GM19238 (cell line): ENCODE measurements at regions not wholly inside any gene's neighbourhood (a gene's known extent, or its start where the extent isn't known, plus 50 kb on each side); places are given as distances from the start of the nearest gene placed in this dataset.
"Not testable (repeated sequence)": the region's sequence is repeated elsewhere in the genome, so short reads cannot be mapped to it uniquely, and the experiment has no call there.

Source experiments
- DNase-seq: peaks from one replicate; pipeline ENCODE4 v3.0.0; 2011; ENCODE audit warnings: low spot score; ENCODE audit not compliant: insufficient read length

DNA sequence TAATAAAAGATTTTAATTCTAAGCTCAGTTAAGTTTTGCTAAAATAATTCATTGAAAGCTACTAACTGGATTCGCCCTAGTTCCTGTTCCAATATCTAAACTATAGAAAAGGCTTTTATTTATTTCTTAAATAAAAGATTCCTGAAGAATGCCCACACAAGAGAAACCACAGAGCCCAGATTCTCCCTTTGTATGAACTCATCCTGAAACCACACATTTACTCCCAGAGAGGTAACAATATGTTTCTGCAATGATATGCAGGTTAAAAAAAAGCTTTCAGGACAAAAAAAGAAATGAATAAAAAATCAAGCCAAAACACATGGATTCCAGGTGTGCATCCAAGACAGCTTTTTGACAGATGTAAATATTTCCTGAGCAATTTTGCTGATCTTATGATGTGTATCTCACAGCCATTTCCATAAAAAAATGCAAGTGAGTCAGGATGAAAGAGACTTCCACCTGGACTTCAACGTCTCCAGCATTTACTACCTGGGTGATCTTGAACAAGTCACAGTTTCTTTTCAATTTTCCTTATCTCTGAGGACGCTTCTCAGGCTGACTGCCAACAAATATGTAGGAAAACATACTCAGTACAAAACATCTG lies 234.4 kb upstream of the FAT1 start:
- no peak for DNase-seq

DNA sequence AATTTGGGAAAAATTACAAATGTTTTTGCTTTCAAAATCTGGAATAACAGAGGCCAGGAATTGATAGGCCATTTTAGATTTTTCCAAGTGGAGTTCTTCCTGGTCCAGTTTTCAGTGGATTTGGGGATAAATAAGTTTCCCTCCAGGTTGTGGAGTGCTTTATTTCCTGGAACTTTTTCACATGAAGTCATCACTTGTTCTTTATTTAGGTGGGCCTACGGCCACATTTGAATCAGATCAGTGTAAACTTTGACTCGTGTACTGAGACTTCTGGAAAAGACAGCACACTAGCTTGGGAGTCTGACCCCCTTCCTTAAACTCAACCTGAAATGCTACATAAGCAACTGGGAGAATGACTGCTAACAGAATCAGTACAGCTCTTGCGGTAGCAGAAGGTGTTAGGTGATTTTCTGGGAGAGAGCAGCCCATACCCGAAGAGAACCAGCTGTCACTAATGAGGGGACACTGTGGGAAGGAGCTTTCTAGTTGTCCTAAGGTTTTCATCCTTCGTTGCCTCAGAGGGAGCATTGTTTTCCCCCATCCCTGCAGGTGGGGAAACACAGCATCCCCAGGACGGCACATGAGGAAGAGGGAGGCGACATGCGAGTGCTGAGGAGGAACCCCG lies 235.2 kb upstream of the FAT1 start:
- DNase-seq = no peak

DNA sequence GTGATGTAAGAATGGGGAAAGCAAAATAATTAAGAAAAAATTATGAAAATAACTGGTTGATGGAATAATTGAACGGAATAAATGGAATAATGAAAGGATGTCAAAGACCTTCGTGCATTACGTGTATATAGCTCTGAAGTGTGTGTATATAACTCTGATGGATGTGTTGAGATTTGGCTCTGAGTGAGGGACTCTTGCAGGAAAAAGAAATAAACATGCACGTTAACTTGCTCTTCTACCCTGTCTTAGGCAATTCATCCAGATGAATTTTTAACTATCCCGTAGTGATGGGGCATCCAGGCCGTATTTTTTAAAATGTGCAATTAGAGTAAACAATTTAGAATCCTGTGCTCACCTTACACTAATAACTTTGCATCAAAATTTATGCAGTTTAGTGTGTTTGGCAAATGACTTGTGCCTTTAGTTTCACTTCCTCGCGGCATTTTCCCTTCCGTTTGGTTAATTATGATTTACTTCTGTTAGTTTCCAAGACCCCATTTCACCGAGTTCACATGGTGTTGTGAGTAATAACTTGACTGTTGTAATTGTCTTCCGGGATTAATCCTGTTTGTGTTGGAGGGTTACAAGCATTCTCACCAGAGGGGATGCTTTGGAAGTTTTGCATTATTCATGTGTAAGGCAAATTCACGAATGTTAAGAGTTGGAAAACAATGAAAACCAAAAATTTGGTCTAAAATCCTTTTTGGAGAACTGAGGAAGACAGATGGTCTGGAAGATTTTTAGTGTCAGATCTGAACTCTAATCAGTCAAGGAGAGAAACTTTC lies 256.5 kb upstream of the FAT1 start:
- no peak for DNase-seq

DNA sequence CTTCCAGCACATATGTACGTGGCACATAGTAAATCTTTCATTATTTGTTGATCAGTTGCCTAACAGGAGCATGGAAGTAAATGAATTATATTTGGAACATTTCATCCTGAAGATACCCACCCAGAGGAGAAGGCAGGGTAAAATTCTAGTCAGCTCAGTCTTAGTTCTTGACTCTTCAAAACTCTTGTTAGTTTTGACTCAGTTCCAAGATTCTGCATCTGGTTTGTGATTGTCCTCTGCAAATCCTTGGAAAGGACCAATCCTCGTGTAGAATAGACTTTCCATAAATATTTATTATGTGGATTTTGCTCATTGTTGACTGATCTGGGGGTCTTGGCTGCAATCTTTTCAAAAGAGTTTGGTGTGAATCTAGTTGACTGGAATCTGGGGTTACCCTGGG lies 257.5 kb upstream of the FAT1 start:
- no peak for DNase-seq

DNA sequence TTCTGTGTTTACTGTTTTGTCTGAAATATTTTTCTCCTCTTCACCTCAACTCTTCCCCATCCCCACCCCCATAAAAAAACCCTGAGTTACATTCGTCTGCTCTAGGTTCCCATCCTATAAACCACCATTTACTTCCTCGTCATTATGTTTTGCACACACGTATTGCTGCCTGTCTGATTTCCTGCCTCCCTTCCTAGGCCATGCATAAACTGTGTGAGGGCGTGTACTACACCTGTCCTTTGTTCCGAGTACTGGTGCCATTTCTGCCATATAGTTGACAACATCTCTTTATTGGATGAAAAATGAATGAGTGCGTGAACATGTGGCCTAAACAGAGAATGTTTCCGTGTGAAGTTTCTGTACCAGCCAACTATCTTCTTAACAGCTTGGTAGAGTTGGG lies 258.5 kb upstream of the FAT1 start:
- DNase-seq = no peak

DNA sequence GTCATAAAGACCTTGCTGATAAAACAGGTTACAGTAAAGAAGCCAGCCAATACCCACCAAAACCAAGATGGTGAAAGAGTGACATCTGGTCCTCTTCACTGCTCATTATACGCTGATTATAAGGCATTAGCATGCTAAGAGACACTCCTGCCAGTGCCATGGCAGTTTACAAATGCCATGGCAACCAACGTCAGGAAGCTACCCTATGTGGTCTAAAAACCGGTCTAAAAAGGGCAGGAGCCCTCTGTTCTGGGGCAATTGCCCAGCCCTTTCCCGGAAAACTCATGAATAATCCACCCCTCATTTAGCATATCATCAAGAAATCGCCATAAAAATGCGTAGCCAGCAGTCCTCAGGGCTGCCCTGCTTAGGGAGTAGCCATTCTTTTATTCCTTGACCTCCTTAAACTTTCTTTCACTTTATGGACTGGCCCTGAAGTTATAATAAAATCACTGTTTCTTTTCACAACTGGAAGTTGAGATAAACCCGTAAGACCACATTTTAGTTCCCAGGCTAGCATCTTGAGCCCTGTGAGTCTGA lies 260.5 kb upstream of the FAT1 start:
- no peak for DNase-seq

DNA sequence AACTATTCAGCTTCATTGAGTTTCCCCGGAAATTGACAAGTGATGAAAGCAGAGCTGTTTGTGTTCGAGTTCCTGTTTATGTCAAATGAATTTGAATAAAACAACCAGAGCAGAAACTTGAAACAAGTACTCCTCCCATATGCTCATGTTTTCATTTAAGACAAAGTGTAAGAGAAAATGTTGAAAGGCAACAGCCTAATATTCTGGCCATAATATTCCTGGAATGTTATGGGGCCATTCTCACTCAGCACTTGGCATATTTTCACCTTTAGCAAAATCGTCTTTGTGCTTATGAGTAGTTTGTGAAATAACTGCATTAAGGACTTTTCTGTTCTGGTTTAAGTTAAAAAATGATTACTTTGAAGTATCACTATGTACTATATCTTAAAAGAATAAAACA lies 276.0 kb upstream of the FAT1 start:
- DNase-seq = no peak

DNA sequence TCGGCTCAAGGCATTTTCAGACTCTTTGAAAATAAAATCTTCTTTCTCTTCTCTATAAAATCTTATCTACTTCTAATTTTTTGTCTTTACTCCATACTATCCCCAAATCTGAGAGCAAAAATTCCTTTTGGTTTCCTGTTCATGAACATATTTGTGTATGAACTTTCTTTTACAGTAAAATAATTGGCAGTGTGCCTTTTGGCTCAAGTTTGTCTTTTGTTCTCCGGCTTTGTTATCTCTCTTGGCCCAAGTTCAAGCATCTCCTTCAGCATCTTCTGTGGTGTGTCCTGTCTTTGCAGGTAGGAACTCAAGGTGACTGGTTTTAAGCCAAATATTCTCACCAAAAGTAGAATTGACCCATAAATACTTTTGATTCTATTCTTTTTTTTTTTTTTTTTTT lies 276.6 kb upstream of the FAT1 start:
- no peak for DNase-seq

DNA sequence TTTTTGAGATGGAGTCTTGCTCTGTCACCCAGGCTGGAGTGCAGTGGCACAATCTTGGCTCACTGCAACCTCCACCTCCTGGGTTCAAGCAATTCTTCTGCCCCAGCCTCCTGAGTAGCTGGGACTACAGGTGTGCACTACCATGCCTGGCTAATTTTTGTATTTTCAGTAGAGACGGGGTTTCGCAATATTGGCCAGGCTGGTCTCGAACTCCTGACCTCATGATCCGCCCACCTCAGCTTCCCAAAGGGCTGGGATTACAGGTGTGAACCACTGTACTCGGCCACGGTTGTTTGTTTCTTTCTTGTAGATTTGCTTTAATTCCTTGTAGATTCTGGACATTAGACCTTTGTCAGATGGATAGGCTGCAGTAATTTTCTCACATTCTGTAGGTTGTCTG lies 278.5 kb upstream of the FAT1 start:
- DNase-seq = not testable (repeated sequence)

DNA sequence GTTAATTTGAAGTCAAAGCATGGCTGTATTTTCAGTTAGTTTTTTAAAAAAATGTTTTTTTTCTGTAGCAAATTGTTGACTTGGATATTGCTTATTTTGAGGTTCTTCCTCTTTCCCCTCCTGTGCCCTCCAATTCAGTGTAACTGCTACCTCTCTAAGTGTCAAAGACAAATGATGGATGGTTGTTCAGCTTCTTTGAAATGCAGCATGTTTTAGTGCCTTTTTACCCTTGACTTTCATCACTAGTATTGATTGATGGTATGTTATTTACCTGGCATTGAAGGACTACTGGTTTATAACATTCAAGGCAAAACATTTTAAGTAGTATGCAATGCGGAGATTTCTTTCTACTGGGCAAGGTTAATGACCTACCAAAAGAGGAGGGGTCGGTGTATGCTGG lies 281.0 kb upstream of the FAT1 start:
- no peak for DNase-seq

DNA sequence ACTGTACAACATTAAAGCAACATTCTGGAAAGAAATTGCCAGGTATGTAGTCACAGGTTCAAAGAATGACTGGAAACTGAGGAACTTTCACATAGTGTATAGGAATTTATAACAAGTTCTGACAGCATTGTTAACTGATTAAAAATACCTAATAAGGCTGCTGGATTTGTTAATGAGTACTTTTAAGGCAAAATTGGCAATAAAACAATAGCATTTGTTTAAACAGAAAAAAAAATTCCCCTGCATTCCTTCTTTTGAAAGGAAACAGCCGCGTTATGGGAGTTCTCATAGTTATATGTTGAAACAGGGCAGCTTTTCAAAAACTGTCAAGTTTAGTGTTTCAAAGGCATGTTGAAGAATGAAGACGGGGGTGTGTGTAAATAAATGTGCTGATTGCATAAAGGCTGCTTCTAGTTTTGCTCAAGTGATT lies 282.5 kb upstream of the FAT1 start:
- DNase-seq = no peak

DNA sequence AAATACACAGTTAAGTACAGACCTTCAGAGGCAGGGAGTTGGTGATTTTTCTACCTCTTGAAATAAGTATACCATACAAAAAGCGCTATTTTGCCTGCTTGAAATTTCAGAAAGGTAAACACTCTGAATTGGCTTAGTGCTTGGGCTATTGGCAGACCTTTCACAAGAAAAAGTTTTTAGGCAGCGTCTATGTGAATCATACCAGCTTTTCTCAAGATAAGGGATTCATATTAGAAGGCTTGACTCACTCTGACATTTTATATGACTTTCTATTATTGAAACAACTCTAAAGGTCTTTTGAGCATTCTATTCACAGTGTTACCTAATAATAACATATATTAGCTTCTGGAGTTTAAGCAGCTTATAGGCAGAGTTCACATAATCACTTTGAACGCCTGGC lies 286.4 kb upstream of the FAT1 start:
- DNase-seq = no peak

DNA sequence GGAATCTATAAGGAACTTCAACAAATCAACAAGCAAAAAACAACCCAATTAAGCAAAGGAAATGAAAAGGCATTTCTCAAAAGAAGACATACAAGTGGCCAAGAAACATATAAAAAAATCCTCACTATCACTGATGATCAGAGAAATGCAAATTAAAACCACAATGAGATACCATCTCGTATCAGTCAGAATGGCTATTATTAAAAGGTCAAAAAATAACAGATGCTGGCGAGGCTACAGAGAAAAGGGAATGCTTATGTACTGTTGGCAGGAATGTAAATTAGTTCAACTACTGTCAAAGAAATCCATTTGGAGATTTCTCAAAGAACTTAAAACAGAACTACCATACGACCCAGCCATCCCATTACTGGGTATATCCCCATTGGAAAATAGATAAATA lies 292.4 kb upstream of the FAT1 start:
- no peak for DNase-seq

DNA sequence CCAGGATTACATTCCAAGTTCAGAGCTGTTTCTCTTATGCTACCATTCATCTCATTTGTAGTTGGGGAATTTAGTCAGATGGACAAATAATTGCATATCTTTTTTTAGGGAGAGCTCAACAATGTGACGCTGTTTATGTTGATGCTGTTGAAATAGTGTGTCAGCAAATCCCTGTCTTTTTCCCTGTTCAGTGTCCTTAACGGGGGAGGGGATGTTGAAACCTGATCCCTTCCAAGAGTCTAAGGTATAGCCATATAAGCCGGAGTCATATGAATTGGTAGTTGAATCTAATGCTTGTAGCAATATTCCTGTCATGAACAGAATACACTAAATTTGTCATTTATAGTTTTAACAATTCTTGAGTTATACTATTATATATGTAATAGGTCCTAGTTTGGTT lies 293.5 kb upstream of the FAT1 start:
- DNase-seq = no peak

DNA sequence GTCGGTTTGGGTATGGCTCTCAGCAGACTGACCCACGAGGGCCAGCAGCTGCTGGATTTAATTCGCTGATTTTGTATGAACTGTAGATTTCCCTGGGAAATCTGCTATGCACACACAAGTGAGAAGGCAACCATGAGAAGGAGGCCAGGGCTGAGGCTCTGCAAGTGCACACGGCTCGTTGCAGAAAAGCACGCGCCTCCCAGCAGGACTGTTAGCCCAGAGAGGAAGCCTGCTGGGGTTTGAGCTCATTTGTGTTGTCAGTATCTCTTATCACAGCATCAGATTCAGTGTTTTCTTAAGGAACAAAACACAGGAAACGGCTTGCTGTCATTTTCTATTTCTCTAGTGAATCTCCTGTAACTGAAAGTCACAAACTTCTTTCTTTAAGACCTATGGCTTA lies 296.2 kb upstream of the FAT1 start:
- no peak for DNase-seq

DNA sequence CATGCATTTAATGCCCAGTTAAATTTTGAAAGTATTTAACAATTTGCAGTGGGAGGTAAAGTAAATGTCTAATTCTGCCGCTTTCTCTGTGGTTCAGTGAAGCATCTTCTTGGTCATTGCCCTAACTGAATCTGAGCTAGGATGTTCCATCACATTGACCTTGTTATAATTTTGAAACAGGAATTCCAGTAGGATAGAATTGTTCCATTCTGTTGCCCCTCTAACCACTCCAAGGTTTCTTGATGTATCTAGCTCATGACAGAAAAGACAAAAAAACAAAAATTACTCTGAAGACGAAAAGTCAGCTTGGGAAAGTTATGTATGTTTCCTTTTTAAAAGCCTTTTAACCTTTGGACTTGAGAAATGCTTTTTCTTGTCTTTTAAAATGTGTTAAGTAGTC lies 297.0 kb upstream of the FAT1 start:
- DNase-seq = no peak

DNA sequence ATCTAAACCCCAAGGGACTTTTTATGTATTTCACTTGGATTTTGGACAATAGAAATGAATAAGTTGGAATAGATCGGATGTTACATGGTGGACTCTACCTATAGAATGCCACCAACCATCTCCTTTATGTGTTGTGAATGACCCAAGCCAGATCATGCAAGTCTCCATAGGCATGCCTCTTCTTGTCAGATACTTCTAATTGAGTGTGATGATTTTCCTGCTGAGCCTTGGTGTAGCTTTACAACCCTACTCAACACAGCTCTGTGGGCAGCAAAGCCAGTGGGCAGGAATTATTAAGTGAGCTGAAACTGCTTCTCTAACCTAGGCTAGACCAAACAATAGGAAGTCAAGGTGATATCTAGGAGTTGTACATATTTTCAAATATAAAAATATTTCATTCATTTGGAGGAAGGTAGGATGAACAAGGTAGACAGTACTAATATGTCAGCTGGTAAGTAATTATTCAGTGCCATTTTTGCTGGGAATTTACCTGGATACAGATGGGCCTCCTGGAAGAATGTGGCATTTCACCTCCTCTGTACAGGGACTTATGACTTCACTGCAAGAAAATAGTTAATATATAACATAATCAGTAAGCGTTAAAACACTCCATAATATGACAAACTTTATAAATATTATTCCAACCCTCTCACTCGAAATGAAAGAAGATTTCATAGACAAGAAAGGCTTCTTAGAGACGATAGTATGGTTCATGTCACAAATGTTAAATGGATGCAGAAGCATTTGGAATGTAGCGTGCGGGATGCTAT lies 298.0 kb upstream of the FAT1 start:
- no peak for DNase-seq

DNA sequence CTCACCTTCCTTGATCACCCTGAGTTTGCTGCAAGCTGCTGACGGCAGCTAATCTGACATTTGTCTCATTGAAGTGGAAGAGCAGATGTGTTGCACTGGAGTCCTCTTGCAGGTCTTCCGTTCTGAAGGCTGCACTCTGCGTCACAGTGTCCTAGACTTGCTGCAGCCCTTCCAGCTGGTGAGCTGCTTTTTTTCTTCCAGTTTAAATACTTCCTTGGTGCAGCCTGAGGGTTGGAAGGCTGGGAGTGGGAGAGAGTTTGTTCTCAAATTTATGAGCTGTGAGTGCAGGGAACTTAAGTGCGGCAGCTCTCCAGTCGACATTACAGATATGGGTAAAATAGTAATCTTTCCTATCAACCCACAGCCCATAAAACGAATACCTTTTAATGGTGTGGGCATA lies 303.6 kb upstream of the FAT1 start:
- DNase-seq = no peak

DNA sequence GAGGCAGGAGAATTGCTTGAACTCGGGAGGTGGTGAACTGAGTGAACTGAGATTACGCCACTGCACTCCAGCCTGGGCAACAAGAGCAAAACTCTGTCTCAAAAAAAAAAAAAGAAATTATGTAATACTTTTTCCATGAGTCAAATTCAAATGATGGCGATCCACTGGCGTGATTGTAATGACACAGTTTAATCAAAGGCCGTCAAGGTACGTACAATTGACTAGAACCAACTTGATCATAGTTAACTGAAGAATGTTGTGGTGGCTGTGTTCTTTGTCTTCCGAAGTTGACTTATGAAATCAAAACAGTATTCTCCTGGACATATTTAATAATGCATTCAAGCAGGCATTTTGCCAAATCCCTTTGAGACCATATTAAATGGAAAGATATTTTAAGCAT lies 318.6 kb upstream of the FAT1 start:
- DNase-seq = no peak

DNA sequence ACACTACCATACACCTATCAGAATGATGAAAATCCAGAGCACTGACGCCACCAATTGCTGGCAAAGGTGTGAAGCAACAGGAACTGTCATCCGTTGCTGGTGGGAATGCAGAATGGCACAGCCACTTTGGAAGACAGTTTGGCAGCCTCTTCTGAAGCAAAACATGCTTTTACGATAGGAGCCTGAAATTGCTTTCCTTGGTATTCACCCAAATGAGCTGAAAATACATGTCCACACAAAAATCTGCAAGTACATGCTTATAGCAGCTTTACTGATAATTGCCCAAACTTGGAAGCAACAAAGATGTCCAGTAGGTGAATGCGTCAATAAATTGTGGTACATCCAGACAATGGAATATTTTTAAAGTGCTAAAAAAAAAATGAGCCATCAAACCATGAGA lies 322.8 kb upstream of the FAT1 start:
- DNase-seq = no peak

DNA sequence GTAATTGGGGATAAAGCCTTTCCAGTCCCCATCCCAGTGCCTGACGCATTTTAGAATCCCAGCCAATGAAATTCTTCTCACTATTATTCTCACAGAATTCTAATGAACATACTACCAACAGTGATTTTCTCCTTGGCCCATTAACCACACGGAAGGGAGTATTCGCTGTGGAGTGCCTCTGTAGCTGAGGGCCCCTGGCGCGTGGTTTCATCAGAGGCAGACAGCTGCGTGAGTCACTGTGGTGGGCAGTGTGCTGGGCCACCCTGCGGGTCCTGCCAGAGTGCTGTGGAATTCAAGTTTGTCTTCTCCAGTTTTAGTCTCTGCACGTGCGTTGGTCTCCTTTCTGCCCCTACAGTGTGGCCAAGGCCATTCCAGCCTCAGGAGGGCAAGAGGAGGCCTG lies 335.4 kb upstream of the FAT1 start:
- DNase-seq = no peak

DNA sequence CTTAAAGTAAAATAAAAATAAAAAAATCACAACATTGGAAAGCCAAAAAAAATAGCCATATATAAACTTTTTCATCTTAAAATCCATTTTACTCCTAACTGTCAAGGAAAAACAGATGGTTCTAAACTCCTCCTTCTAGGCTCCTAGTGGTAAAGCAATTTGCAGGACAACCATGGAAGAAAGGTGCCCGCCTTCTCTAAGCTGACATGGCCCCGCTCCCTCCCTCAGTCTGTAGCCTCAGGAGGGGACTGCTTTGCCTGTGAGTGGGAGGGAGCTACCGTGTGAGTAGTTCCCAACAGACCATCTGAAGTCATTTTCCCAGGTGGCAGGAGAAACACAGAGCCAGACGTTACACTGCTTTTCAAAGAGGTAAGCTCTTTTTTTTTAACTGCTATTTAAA lies 336.2 kb upstream of the FAT1 start:
- DNase-seq = no peak
